Mucosa of rectum (tissue), 2 donors: ENCODE measurements at regions not wholly inside any gene's neighbourhood (a gene's known extent, or its start where the extent isn't known, plus 50 kb on each side); places are given as distances from the start of the nearest gene placed in this dataset.

Experiments
- H3K27ac ChIP-seq, 2 donors: one replicate each; pipeline ENCODE4 v1.7.0; 2013; ENCODE audit warnings: inconsistent platforms in 2 of 2, low read depth in 2 of 2, low read length in 2 of 2
- H3K27me3 ChIP-seq, 2 donors: one replicate each; pipeline ENCODE4 v1.7.0; 2013; ENCODE audit warnings: low read length in 2 of 2; ENCODE audit not compliant: control insufficient read depth in 2 of 2, insufficient read depth in 2 of 2
- H3K36me3 ChIP-seq, 2 donors: one replicate each; pipeline ENCODE4 v1.7.0; 2013; ENCODE audit warnings: low read length in 2 of 2; ENCODE audit not compliant: control insufficient read depth in 2 of 2, insufficient read depth in 2 of 2
- H3K4me1 ChIP-seq, 2 donors: one replicate each; pipeline ENCODE4 v1.7.0; 2013; ENCODE audit warnings: low read length in 2 of 2, mild to moderate bottlenecking in 1 of 2; ENCODE audit not compliant: control insufficient read depth in 2 of 2, insufficient read depth in 2 of 2
- H3K4me3 ChIP-seq, 2 donors: one replicate each; pipeline ENCODE4 v1.7.0; 2013; ENCODE audit warnings: low read length in 2 of 2
- H3K9ac ChIP-seq, 2 donors: one replicate each; pipeline ENCODE4 v1.7.0; 2013; ENCODE audit warnings: low read length in 2 of 2, low read depth in 1 of 2, mild to moderate bottlenecking in 1 of 2
- H3K9me3 ChIP-seq, 2 donors: one replicate each; pipeline ENCODE4 v1.7.0; 2013; ENCODE audit warnings: low read length in 2 of 2; ENCODE audit not compliant: control insufficient read depth in 2 of 2
- donor health status: healthy.
- donor health status: Normal muscosa, but diverticular disease.

DNA sequence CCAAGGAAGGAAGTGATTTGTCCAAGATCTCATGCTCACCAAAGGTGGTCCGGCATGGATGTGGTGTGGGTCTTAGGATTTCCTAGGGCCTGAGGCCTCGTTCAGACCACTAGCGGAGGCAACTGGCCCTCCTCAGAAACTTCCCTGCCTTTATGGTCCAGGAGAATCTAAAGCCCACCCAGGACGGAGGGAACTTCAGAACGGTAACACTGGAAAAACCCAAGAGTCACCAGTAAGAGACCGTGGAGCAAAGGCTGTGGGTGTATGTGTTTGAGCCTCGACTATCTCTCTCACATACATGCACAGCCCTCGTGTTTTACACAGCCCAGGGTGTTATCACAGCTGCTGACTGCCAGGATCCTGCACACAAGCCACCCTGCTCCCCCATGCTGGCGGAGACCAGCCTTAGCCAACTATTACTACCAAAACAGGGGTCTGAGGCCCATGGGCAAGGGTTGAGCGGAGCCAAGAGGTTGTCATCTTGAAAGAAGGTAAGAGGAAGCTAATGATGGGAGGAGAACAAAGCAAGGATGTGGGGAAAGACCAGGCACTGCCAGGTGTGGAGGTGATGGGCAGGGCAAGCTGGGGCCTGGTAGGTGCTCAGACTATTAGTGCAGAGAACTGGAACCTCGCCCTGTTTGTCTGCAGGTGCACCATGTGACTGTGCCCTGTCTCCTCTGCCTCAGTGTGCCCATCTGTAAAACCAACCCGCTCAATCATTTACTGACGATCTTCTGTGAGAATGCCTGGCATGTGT, 170.2 kb upstream of the ZMIZ1 start:
- Histone ChIP-seq H3K4me1 (peaks cover 0 to 5% of the 10 kb centered on the region in 2 donors), H3K4me3 (no peak overlapping the region), H3K27ac (no peak overlapping the region), H3K36me3 (no peaks in the 10 kb centered on the region), H3K9me3 (no peaks in the 10 kb centered on the region), H3K27me3 (no peaks in the 10 kb centered on the region), H3K9ac (no peak overlapping the region)

DNA sequence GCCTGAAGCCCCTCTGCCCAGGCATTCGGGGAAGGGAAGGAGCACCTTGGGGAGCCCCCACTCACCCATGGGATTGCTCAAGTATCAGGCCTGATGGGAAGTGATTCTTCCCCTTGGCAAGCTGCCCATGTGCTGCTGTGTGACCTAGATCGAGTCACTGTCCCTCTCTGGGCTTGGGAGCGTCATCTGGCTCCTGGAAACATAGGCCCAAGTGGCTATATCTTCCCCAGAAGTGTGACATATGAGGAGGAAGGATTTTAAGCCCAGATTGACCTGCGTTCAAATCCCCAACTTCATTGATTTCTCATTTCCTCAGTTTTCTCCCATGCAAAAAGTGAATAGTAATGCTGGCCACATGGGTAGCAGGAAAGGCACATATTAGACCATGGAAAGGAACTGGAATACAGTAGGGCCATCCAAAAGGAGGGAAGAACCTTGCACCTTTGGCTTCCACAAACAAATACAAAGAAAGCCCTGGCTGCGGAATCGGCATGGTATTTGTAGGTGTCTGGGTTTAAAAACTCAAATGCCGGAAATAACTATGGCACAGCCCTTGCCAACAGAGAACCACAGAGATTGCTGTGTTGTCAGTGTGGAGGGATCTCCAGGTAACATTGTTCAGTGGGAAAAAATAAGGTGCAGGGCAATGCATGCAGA, 169.5 kb upstream of the ZMIZ1 start:
- no peak overlapping the region for H3K4me3 ChIP-seq
- no peaks in the 10 kb centered on the region for H3K9me3 ChIP-seq
- H3K36me3 ChIP-seq: no peaks in the 10 kb centered on the region
- no peak overlapping the region for H3K9ac ChIP-seq
- no peak overlapping the region for H3K27ac ChIP-seq
- no peaks in the 10 kb centered on the region for H3K27me3 ChIP-seq
- peaks cover 0 to 5% of the 10 kb centered on the region in 2 donors for H3K4me1 ChIP-seq

DNA sequence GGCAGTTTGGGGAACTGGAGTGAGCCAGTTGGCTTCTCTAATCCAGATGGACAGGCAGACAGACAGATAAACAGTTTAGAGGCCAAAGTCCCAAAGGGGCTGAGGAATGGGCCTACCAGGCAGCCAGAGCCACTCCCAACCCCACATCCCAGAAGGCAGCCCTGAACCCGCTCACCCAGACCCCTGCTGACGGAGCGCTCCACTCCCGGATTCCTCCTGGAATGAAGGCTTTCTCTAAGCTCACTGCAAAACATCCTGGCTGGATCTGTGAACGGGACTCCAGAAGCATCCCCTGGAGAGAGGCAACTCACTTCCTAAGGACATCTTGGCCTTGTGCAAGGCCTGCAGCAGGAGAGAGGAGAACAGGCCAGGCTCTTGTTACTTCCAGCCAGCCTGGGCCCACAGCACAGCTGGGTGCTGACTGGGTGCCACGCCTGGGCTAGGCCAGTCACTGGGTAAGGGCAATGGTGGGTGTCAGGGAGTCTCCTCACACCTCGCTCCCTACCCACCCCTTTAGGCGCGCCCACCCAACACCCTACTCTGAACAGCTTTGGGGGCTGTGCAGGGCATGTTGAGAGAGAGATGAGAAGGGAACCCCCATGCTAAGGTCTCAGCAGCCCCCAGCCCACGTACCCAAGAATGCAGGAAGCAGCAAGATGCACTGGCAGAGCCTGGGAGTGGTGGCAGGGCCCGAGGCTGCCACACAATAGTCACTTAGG, 168.6 kb upstream of the ZMIZ1 start:
- H3K9me3 ChIP-seq: no peaks in the 10 kb centered on the region
- H3K27me3 ChIP-seq: no peaks in the 10 kb centered on the region
- no peak overlapping the region for H3K9ac ChIP-seq
- peaks cover 0 to 5% of the 10 kb centered on the region in 2 donors for H3K4me1 ChIP-seq
- no peaks in the 10 kb centered on the region for H3K36me3 ChIP-seq
- H3K27ac ChIP-seq: no peak overlapping the region
- no peak overlapping the region for H3K4me3 ChIP-seq

DNA sequence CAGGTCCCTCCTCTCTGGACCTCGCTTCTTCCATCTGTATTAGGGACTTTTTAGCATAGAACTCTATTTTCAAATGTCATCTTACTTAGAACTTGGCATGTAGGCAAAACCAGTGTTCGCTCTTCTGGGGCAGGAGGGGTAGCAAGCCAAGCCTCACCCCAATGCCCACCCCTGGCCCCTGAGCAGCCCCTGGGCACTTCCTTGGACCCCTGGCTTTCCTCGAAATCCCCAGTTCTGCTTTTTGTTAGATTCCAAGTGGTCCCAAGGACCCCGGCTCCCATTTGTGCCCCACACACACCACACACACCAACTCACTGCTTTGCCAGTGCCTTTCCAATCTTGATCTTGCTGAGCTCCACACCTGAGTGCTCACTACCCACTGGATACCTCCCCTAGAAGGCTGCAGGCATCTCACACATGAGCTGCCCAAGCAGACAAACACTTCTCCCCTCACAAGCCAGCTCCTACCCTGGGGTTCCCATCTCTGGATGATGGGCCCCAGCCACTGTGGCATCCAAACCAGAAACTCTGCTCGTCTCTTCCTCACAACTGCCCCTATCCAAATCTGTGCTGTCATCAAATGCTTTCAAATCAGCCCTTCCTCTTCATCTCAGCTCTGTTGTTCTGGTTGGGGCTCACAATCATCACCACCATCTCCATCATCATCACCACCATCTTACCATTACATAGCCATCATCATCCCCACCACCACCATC, 167.9 kb upstream of the ZMIZ1 start:
- no peak overlapping the region for H3K27ac ChIP-seq

DNA sequence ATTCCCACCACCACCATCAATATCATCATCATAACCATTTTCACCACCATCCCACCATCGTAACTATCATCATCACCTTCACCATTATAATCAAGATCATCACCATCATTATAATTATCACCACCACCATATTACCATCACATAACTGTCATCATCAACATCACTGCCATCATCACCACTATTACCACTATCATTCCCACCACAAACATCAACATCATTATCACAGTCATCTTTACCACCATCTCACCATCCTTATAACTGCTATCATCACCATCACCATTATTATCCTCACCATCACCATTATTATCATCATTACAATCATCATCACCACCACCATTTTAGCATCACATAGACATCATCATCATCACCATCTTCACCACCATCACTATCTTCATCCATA, 167.1 kb upstream of the ZMIZ1 start:
- Histone ChIP-seq H3K27me3 (no peaks in the 10 kb centered on the region), H3K36me3 (no peaks in the 10 kb centered on the region), H3K9me3 (no peaks in the 10 kb centered on the region), H3K4me1 (peaks cover 0 to 5% of the 10 kb centered on the region in 2 donors), H3K4me3 (no peak overlapping the region), H3K27ac (no peak overlapping the region), H3K9ac (no peak overlapping the region)

More for the DNA sequence above, 167.9 kb upstream of the ZMIZ1 start:
- Histone ChIP-seq H3K9me3 (no peaks in the 10 kb centered on the region), H3K4me1 (peaks cover 0 to 5% of the 10 kb centered on the region in 2 donors), H3K36me3 (no peaks in the 10 kb centered on the region), H3K9ac (no peak overlapping the region), H3K4me3 (no peak overlapping the region), H3K27me3 (no peaks in the 10 kb centered on the region)

DNA sequence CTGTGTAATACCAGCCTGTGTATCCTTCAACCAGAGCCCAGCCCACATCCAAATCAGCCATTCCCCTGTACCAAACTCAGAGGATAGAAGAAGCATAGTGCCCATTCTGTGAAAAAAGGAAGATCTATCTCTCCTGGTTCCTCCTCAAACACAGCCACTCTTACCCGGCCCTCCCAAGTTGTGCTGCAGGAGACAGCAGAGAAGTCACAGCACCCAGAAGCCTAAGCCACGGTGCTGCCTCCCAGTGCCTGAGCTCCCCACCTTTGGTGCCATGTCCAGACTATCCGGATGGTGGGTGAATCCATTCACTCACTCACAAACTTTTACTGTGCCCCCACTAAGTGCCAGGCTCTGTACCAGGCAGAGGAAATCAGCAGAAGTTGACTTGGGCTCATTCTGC, 166.0 kb upstream of the ZMIZ1 start:
- H3K27ac ChIP-seq: no peak overlapping the region
- no peak overlapping the region for H3K9ac ChIP-seq
- H3K9me3 ChIP-seq: no peaks in the 10 kb centered on the region
- no peaks in the 10 kb centered on the region for H3K27me3 ChIP-seq
- H3K4me1 ChIP-seq: peaks cover 0 to 5% of the 10 kb centered on the region in 2 donors
- no peak overlapping the region for H3K4me3 ChIP-seq
- H3K36me3 ChIP-seq: no peaks in the 10 kb centered on the region

DNA sequence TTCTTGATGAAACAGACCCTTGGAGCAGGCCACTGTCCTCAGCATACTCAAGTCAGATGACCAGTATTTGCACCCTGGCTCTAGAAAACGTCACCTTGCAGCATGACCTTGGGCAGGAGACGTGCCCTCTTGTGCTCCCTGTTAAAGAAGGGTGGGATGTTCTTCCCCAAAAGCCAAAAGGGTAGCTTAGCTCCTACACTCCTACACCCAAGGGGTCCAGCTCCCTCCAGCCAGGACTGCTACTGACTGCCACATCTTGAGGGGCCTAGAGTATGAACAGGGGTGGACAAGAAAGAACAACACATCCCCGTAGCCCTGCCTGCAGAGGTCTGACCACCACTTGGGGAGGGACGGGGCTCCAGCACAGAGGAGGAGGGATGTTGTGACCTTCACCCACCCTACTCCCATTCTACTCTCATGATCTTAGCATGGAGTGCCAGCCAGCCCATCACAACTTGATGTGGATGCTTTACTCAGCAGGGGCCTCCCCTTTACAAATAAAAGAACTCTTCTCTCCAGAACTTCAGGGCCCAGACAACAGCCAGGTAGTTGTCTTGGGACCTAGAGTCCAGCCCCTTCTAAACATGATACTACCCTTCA, 165.3 kb upstream of the ZMIZ1 start:
- H3K4me3 ChIP-seq: no peak overlapping the region
- H3K9me3 ChIP-seq: no peaks in the 10 kb centered on the region
- no peak overlapping the region for H3K27ac ChIP-seq
- no peak overlapping the region for H3K9ac ChIP-seq
- no peaks in the 10 kb centered on the region for H3K27me3 ChIP-seq
- H3K4me1 ChIP-seq: peaks cover 0 to 5% of the 10 kb centered on the region in 2 donors
- H3K36me3 ChIP-seq: no peaks in the 10 kb centered on the region

DNA sequence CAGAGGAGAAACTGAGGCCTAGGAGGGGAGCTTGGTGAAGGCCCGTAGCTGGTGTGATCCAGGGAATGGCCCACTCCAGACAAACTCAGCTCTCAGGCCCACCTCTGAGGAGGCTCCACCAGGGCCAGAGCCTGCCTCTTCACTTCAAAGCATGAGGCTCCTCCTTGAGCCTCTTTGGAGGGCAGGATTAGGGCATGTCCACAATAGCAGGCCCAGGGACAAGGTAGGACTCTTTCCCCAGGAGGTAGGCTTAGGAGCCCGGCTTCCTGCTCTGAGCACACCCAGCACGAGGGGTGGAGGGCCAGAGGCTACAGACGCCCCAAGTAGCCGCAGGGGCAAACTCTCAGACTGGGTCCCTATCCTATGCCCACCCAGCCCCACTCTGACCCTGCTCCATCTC, 164.6 kb upstream of the ZMIZ1 start:
- H3K4me3 ChIP-seq: no peak overlapping the region
- peaks cover 0 to 5% of the 10 kb centered on the region in 2 donors for H3K4me1 ChIP-seq
- no peak overlapping the region for H3K9ac ChIP-seq
- no peaks in the 10 kb centered on the region for H3K36me3 ChIP-seq
- no peaks in the 10 kb centered on the region for H3K9me3 ChIP-seq
- H3K27me3 ChIP-seq: no peaks in the 10 kb centered on the region
- no peak overlapping the region for H3K27ac ChIP-seq

DNA sequence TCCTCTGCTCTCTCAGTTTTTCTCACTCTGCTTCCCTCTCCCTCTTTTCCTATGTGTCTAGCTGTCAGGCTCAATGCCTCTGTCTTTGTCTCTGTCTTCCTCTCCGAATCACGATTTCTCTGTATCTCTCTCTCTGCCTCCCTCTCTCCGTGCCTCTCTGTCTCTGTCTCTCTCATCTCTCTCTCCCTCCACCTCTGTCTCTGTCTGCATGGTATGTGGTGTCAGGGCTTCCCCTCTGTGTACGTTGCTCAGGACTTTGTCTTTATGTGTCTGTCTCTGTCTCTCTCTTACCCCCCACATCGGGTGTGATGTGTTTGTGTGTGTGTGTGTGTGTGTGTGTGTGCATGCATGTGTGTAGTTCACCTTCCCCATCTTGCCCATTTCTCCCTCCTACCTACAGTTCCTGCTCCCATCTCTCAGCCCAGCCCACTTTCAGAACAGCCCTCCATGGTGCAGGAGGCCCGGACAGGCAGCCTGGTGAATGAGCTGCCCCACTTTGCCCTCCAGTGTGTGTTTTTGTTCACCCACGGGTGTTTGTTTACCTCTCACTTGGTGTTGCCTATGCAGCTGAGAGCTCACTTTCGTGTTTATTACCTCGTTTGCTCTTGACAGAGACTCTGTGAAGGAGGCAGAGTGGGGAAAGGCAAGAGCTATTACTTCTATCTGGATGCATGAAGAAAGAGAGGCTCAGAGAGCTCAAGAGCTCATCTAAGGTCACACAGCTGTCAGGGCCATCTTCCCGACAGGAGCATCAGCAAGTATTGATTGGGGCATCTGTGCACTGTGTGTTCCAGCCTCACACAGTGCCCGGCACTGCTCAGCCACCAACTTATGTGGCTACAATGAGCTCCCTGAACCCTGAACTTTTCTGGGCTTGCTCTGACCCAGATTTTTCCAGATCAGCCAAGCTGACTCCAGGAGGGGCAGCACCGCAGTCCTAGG, 163.5 kb upstream of the ZMIZ1 start:
- H3K27ac ChIP-seq: no peak overlapping the region
- H3K4me3 ChIP-seq: no peak overlapping the region
- no peaks in the 10 kb centered on the region for H3K4me1 ChIP-seq
- no peak overlapping the region for H3K9ac ChIP-seq
- no peaks in the 10 kb centered on the region for H3K9me3 ChIP-seq
- no peaks in the 10 kb centered on the region for H3K36me3 ChIP-seq
- H3K27me3 ChIP-seq: no peaks in the 10 kb centered on the region
